UCSD-AML1 (cell line): ENCODE measurements at regions not wholly inside any gene's neighbourhood (a gene's known extent, or its start where the extent isn't known, plus 50 kb on each side); places are given as distances from the start of the nearest gene placed in this dataset.
"Not testable (repeated sequence)": the region's sequence is repeated elsewhere in the genome, so short reads cannot be mapped to it uniquely, and the experiment has no call there.

Experiments used
- DNase-seq: peaks from one replicate; lab custom pipeline; 2025; ENCODE audit not compliant: unreplicated experiment; lab: John Stamatoyannopoulos, UW

DNA sequence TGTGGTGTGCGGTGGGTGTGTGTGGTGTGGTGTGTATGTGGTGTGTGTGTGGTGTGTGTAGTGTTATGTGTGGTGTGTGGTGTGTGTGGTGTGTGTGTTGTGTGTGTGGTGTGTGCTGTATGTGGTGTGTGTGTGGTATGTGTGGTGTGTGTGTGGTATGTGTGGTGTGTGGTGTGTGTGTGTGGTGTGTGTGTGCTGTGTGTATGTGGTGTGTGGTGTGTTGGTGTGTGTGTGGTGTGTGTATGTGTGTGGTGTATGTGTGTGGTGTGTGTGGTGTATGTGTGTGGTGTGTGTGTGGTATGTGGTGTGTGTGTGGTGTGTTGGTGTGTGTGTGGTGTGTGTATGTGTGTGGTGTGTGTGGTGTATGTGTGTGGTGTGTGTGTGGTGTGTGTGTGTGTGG is 144.3 kb downstream of the HSD17B3 start:
- DNase-seq = no peak

- no peak for DNase-seq
These were observed 145.6 kb downstream of the HSD17B3 start for GRCh38 chr9:96156171-96156974.

GRCh38 chr9:96154081-96154480 is 147.9 kb downstream of the HSD17B3 start:
- no peak for DNase-seq

GRCh38 chr9:96152550-96152949 is 149.4 kb downstream of the HSD17B3 start:
- no peak for DNase-seq

DNA sequence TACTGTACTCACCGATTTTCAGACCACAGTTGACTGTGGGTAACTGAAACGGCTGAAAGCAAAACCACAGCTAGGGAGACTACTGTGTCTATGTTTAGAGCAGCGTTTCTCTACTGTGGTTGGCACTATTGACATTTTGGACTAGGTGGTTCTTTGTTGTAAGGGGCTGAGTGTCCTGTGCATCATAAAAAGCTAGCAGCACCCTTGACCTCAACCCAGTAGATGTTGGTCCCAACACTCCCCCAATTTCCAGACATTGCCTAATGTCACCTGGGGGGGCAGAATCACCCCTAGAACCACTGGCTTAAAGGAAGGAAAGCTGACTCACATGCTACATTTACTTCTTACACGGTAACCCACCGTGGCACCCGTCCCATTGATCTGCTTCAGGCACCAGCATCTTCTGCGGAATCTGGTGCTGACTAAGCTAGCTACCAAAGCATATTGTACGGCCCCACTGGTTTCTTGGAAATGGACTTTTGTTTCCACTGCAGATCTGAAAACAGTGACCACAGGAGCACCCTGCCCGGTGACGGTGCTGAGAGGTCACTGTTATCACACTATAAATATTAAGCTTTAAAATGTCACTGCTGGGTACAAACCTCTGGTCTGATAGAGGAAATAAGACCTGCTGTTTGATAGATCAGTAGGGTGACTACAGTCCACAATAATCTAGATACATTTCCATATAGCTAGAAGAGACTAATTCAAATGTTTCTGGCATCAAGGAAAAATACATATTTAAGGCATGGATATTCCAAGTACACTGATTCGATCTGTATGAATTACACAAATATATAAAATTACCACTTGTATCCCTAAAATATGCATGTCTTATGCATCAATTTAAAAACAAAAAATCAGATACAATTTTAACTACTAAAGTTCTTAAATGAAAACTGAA is 151.4 kb downstream of the HSD17B3 start:
- peak; percentile 31 for DNase-seq

GRCh38 chr9:96149533-96150280 is 152.3 kb downstream of the HSD17B3 start:
- no peak for DNase-seq

- no peak for DNase-seq
These were observed 153.1 kb downstream of the HSD17B3 start for GRCh38 chr9:96148634-96149532.

- DNase-seq = not testable (repeated sequence)
These were observed 154.9 kb downstream of the HSD17B3 start for GRCh38 chr9:96147029-96147428.

- no peak for DNase-seq
These were observed 160.3 kb downstream of the HSD17B3 start for GRCh38 chr9:96141666-96142065.

DNA sequence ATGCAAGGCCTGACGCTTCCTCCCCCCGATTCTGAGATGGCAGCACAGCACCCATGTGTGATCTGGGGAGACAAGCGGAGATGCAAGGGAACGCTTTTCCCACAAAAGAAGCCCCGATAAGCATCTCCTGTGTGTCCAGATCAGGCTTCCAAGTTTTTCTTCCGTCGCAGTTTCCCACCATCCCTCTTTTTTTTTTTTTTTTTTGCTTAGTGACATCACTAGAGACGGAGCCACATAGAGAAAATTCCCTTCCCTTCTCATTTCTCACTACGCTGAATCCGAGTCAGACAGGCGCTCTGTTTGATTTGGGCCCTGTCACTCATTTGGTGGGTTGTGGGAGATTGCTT is 160.9 kb downstream of the HSD17B3 start:
- DNase-seq = no peak

DNA sequence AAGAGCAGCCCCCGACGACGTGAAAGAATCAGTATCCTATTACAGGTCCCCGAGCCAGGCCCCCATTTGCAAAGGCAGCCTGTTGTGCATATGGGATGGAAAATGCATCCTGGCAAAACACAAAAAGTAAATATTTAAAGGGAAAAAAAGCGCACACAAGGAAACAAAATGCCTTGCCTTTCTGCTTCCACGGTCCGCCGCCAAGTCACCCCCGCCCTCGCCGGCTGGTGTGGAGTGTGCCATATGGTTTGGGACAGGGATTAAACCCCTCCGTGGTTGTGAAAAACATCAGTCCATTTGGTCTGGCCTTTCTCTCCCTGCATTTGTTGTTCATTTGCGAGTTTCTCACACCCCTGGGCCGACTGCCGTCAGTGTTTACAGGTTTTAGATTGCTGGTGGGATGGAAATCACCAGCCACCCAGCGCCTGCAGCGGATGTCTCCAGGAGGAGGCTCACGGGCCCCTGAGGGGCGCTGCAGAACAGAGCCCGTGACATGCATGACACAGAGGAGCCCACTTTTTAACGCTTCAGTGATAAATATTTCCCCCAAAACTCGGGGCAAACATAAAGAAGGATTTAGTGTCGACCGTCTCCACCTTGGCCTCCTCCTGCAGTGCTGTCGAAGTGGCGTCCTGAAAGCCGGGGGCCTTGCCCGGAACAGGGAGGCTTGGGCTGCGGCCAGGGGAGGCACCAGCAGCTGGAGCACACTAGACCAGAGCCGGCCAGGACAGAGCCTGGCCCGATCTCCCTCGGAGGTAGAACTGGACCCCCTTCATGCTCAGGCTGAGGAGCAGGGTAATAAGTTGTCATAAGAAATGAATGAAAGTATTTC is 161.5 kb downstream of the HSD17B3 start:
- DNase-seq = no peak

DNA sequence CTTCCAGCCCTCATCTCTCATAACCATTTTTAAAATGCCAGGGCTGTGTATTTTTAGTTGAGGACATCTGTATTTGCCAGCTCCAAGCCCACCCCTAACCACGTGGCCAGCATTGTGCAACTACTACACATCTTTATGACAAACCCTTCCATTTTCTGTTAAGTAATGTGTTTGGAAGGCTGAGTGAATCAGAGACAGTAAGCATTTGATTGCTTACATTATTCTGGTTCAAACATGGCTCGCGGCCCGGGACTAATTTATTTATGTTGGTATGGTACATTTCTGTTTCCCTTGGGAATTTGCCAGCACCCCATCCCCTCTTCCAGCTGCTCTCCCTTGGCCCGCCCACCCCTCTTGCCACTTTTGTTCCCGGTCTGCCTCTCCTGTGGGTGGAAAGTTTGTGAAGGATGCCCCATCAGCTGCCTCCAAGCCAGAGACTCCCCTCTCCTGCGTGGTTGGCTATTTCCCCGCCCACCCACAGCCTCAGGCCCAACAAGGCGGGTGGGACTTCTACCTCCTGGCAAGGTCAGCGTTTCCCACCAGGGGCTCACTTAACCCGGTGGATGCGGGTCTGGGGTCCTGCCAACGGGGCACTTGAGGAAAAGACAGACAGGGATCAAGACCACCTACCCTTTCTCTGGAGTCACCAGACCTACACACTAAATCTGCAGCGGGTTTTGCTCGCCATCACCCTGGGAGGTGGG is 162.2 kb downstream of the HSD17B3 start:
- no peak for DNase-seq

- no peak for DNase-seq
These were observed 163.4 kb downstream of the HSD17B3 start for GRCh38 chr9:96138616-96139015.

DNA sequence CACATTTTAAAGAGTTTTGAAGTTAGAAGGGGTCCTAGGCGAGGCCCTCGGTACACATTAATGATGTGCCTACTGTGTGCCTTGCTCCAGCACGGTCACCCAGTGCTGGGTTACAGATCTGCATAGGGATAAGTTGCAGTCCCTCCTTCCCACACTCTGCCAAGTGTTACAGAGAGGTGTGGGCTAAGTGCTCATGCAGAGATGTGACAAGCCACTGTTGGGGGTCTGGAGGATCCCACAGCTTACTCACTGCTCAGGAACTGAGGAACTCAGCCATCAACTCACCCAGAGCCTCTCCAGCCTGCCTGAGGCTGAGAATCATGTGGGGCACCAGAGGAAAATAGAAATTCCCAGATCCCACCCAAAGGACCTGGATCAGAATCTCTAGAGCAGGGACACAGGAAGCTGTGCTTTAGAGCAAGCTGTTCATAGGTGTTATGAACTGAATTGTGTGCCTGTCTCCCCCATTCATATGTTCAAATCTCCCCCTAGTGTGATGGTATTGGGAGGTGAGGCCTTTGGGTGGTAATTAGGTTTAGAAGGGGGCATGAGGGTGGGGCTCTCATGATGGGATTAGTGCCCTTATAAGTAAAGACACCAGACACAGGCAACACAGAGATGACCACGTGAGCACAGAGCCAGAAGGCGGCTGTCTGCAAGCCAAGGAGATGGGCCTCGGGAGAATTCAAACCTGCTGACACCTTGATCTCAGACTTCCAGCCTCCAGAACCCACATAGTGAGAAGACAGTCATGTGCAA is 164.1 kb downstream of the HSD17B3 start:
- no peak for DNase-seq

- DNase-seq = no peak
These were observed 164.8 kb downstream of the HSD17B3 start for GRCh38 chr9:96136992-96137670.

- no peak for DNase-seq
These were observed 166.2 kb downstream of the HSD17B3 start for GRCh38 chr9:96135753-96136290.

DNA sequence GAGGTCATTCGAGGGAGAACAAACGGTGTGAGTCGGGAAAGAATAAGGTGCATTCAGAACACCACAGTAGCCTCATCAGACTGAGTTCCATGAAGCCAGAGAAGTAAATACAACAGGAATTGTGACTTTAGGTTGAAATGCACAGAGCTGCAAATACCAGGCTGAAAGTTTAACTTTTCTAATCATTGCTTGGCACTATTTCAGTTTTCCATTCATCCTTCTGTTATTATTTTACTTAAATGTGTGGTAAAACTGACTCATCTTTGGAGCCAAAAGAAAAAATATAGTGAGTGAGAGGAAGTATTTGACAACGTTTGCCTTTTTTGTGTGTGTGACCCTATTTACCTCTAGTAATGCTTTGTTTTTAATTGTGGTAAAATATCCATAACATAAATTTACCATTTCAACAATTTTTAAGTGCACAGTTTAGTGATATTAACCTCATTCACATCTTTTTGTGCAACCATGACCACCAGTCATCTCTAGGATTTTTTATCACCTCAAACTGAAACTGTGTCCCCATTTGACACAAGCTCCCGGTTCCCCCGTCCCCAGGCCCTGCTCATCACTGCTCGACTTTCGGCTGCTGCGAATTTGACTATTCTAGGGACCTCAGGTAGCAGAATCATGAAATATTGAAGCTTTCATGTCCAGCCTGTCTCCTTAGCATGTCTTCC is 166.8 kb downstream of the HSD17B3 start:
- no peak for DNase-seq
